SK-N-SH (cell line): ENCODE measurements at regions not wholly inside any gene's neighbourhood (a gene's known extent, or its start where the extent isn't known, plus 50 kb on each side); places are given as distances from the start of the nearest gene placed in this dataset.

Experiments used
- CTCF ChIA-PET: fragments of 300-600, 350-600 bp; formaldehyde crosslinking; extraction: SDS; loops from one replicate; lab custom pipeline; 2021; lab: Yijun Ruan, JAX
- POLR2A ChIA-PET: fragments of 350-600 bp; sonication (Branson Sonifier 250); formaldehyde crosslinking; extraction: SDS; loops from one replicate; lab custom pipeline; 2020; ENCODE audit warnings: antibody characterized with exemption, inconsistent platforms; lab: Yijun Ruan, JAX
- DNase-seq: peaks from one replicate; pipeline ENCODE4 v3.0.0; 2012
- H2AFZ ChIP-seq: fragments of 200-600 bp; sonication (generic); 2 replicates; pipeline ENCODE4 v1.8.1; 2016; ENCODE audit warnings: antibody characterized with exemption, mild to moderate bottlenecking, low read depth
- H3F3A ChIP-seq: fragments of 200-600 bp; sonication (generic); replicated peaks from 2 replicates; pipeline ENCODE3; 2016; ENCODE audit warnings: antibody characterized with exemption, mild to moderate bottlenecking; ENCODE audit not compliant: insufficient read depth
- H3K27ac ChIP-seq, 2 experiments: fragments of 200-500 bp in 1 of 2; fragments of 200-600 bp in 1 of 2; sonication (Bioruptor generic) in 1 of 2; sonication (generic), shearing (Covaris generic) in 1 of 2; 2 replicates each; pipeline versions ENCODE4 v1.5.1 to v1.6.1; 2014 to 2016; ENCODE audit warnings: low read depth in 2 of 2, inconsistent platforms in 1 of 2, low read length in 1 of 2, mild to moderate bottlenecking in 1 of 2, mixed read lengths in 1 of 2
- H3K27me3 ChIP-seq: fragments of 200-600 bp; sonication (generic), shearing (Covaris generic); 2 replicates; pipeline ENCODE4 v1.6.1; 2016; ENCODE audit warnings: mixed run types; ENCODE audit not compliant: insufficient read depth
- H3K36me3 ChIP-seq, 2 experiments: fragments of 200-500 bp in 1 of 2; fragments of 200-600 bp in 1 of 2; sonication (Bioruptor generic) in 1 of 2; sonication (generic) in 1 of 2; replicated peaks in 1 of 2; 2 replicates each; pipeline versions ENCODE3 to v1.5.1; 2014 to 2016; ENCODE audit warnings: low read length in 1 of 2, mild to moderate bottlenecking in 1 of 2; ENCODE audit not compliant: insufficient read depth in 2 of 2, control insufficient read depth in 1 of 2
- H3K4me1 ChIP-seq, 2 experiments: fragments of 200-500 bp in 1 of 2; fragments of 200-600 bp in 1 of 2; sonication (Bioruptor generic) in 1 of 2; sonication (generic), shearing (Covaris generic) in 1 of 2; 2 replicates each; pipeline versions ENCODE4 v1.5.1 to v1.6.1; 2014 to 2016; ENCODE audit warnings: low read depth in 1 of 2, low read length in 1 of 2, mixed run types in 1 of 2; ENCODE audit not compliant: insufficient read depth in 2 of 2, control insufficient read depth in 1 of 2
- H3K4me2 ChIP-seq: fragments of 200-600 bp; sonication (generic), shearing (Covaris generic); 2 replicates; pipeline ENCODE4 v1.6.1; 2017; ENCODE audit warnings: mixed run types
- H3K4me3 ChIP-seq, 2 experiments: fragments of 200-500 bp in 1 of 2; fragments of 200-600 bp in 1 of 2; sonication (Bioruptor generic) in 1 of 2; sonication (generic), shearing (Covaris generic) in 1 of 2; 2 replicates each; pipeline versions ENCODE4 v1.5.1 to v1.8.1; 2014 to 2016; ENCODE audit warnings: low read depth in 2 of 2, inconsistent platforms in 1 of 2, low read length in 1 of 2, mild to moderate bottlenecking in 1 of 2, mixed read lengths in 1 of 2, moderate library complexity in 1 of 2
- H3K79me2 ChIP-seq: fragments of 200-600 bp; sonication (generic); 2 replicates; pipeline ENCODE4 v1.8.1; 2017; ENCODE audit warnings: mild to moderate bottlenecking; ENCODE audit not compliant: insufficient read depth
- H3K9ac ChIP-seq: fragments of 200-600 bp; sonication (generic); 2 replicates; pipeline ENCODE4 v1.6.1; 2017; ENCODE audit warnings: mixed run types
- H3K9me2 ChIP-seq: fragments of 200-600 bp; sonication (generic); 2 replicates; pipeline ENCODE4 v1.6.1; 2017; ENCODE audit warnings: mixed run types
- H3K9me3 ChIP-seq: fragments of 200-600 bp; sonication (generic); 2 replicates; pipeline ENCODE4 v1.6.1; 2017; ENCODE audit warnings: mixed run types, mild to moderate bottlenecking, moderate library complexity
- H4K20me1 ChIP-seq: fragments of 200-600 bp; sonication (generic); 2 replicates; pipeline ENCODE4 v1.6.1; 2017; ENCODE audit warnings: mild to moderate bottlenecking, mixed run types; ENCODE audit not compliant: insufficient read depth
- CHD2 ChIP-seq: fragments of 150-350 bp; IDR thresholded peaks from 2 replicates; pipeline ENCODE4 v1.6.1; 2018; ENCODE audit warnings: low read length; ENCODE audit not compliant: partially characterized antibody
- EP300 ChIP-seq, 2 experiments: IDR thresholded peaks; 2 replicates each; pipeline versions ENCODE4 v1.4.0 to v1.6.1; 2012; ENCODE audit warnings: borderline replicate concordance in 1 of 2, low read depth in 1 of 2, low read length in 1 of 2
- EZH2phosphoT487 ChIP-seq: fragments of 200-600 bp; sonication (generic); IDR thresholded peaks from 2 replicates; pipeline ENCODE4 v1.6.1; 2017; ENCODE audit warnings: low read depth, mixed run types, mild to moderate bottlenecking, antibody characterized with exemption, moderate library complexity, borderline replicate concordance
- FOSL2 ChIP-seq: IDR thresholded peaks from 2 replicates; pipeline ENCODE4 v1.4.0; 2012; ENCODE audit warnings: low read depth, mild to moderate bottlenecking, moderate library complexity, borderline replicate concordance
- FOXJ3 ChIP-seq: sonication (generic); formaldehyde crosslinking; IDR thresholded peaks from 2 replicates; pipeline ENCODE4 v1.5.1; 2020; ENCODE audit warnings: mild to moderate bottlenecking, missing genetic modification reagents
- FOXM1 ChIP-seq: IDR thresholded peaks from 2 replicates; pipeline ENCODE4 v1.4.0; 2012; ENCODE audit warnings: low read depth, mild to moderate bottlenecking
- GABPA ChIP-seq: IDR thresholded peaks from 2 replicates; pipeline ENCODE4 v1.4.0; 2012; ENCODE audit warnings: low read depth, mild to moderate bottlenecking
- GATA2 ChIP-seq: sonication (generic); formaldehyde crosslinking; IDR thresholded peaks from 2 replicates; pipeline ENCODE4 v1.5.0; 2020; ENCODE audit warnings: mild to moderate bottlenecking, missing genetic modification reagents
- JUND ChIP-seq: IDR thresholded peaks from 2 replicates; pipeline ENCODE4 v1.4.0; 2012
- MEF2A ChIP-seq: IDR thresholded peaks from 2 replicates; pipeline ENCODE4 v1.4.0; 2012; ENCODE audit warnings: low read depth, borderline replicate concordance
- MXI1 ChIP-seq: IDR thresholded peaks from 2 replicates; pipeline ENCODE4 v1.6.1; 2012; ENCODE audit warnings: mild to moderate bottlenecking, low read depth, low read length, improper control_type of control experiment
- PBX3 ChIP-seq: IDR thresholded peaks from 2 replicates; pipeline ENCODE4; 2012
- POLR2AphosphoS5 ChIP-seq: IDR thresholded peaks from 2 replicates; pipeline ENCODE4 v1.6.1; 2012; ENCODE audit warnings: low read depth, low read length
- RAD21 ChIP-seq: IDR thresholded peaks from 2 replicates; pipeline ENCODE4 v1.6.1; 2012; ENCODE audit warnings: mild to moderate bottlenecking, low read length
- RFX5 ChIP-seq: IDR thresholded peaks from 2 replicates; pipeline ENCODE4 v1.6.1; 2012; ENCODE audit warnings: mild to moderate bottlenecking, improper control_type of control experiment, low read length
- SIN3A ChIP-seq: IDR thresholded peaks from 2 replicates; pipeline ENCODE4 v1.6.1; 2012; ENCODE audit warnings: low read depth, mild to moderate bottlenecking, low read length, moderate library complexity, borderline replicate concordance
- SMC3 ChIP-seq: IDR thresholded peaks from 2 replicates; pipeline ENCODE4 v1.6.1; 2012; ENCODE audit warnings: low read depth, low read length, improper control_type of control experiment
- TAF1 ChIP-seq: IDR thresholded peaks from 2 replicates; pipeline ENCODE4 v1.6.1; 2012; ENCODE audit warnings: low read depth, mild to moderate bottlenecking, low read length, moderate library complexity, borderline replicate concordance
- TEAD4 ChIP-seq: IDR thresholded peaks from 2 replicates; pipeline ENCODE4 v1.4.0; 2012; ENCODE audit warnings: mild to moderate bottlenecking, borderline replicate concordance; ENCODE audit not compliant: insufficient read depth
- WGBS: methylation state at CpG from one replicate; pipeline ENCODE4 v1.1.6; 2017; ENCODE audit warnings: low lambda C conversion rate; 5-methylcytosine and 5-hydroxymethylcytosine counted together
- TF ChIP-seq, protein P1 (sequence below): fragments of 150-350 bp; IDR thresholded peaks from 2 replicates; pipeline ENCODE4 v1.6.1; 2017; ENCODE audit warnings: antibody characterized with exemption, low read length, low read depth, borderline replicate concordance
- TF ChIP-seq, protein P2 (sequence below): IDR thresholded peaks from 2 replicates; pipeline ENCODE4 v1.4.0; 2012; ENCODE audit warnings: low read depth, borderline replicate concordance

DNA sequence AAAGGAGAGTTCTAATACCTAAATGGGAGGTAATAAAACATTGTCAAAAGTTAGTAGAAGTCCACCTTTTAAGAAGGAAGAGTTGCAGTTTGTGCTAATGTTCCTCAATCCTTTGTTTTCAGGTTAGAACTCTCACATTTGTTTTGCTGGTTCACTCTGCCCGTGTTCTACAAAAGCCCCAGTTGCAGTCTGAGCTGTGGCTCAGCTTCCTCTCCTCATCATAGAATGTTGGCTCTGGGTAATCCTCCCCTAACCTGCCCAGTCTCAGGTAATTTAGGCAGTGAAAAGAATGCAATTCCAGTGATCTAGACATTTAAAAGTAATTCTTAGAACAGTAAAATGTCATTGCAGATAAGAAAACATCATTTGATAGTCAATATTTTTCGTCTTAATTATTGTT lies 1410.4 kb upstream of the ZEB2 start:
- Histone ChIP-seq H3F3A (no peaks in the 10 kb centered on the region), H3K9me2 (no peaks in the 10 kb centered on the region), H3K4me3 (no peak overlapping the region), H3K4me1 (no peaks in the 10 kb centered on the region; a peak in 1 of 4 replicates), H2AFZ (peak overlapping the region; percentile 11; the same call in 1 of the 2 replicates), H3K9me3 (no peaks in the 10 kb centered on the region), H3K27ac (no peak overlapping the region), H3K27me3 (no peaks in the 10 kb centered on the region), H3K9ac (no peak overlapping the region), H3K4me2 (no peak overlapping the region), H3K79me2 (no peaks in the 10 kb centered on the region), H3K36me3 (no peaks in the 10 kb centered on the region), H4K20me1 (no peaks in the 10 kb centered on the region)
- CTCF ChIA-PET, result no interaction called here
- POLR2A ChIA-PET, result no interaction called here
- DNase-seq, result no peak
- WGBS, result 41% methylated on average over 2 of the region's 2 CpGs
- TF ChIP-seq, protein P1, sequence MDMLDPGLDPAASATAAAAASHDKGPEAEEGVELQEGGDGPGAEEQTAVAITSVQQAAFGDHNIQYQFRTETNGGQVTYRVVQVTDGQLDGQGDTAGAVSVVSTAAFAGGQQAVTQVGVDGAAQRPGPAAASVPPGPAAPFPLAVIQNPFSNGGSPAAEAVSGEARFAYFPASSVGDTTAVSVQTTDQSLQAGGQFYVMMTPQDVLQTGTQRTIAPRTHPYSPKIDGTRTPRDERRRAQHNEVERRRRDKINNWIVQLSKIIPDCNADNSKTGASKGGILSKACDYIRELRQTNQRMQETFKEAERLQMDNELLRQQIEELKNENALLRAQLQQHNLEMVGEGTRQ, result no peak
- no peak for TF ChIP-seq SMC3
- TF ChIP-seq FOSL2, result no peak
- no peak for TF ChIP-seq GABPA
- TF ChIP-seq SIN3A, result no peak
- no peak for TF ChIP-seq PBX3
- TF ChIP-seq TEAD4, result no peak
- TF ChIP-seq MEF2A, result no peak
- no peak for TF ChIP-seq CHD2
- TF ChIP-seq TAF1, result no peak
- TF ChIP-seq JUND, result no peak
- no peak for TF ChIP-seq FOXM1
- TF ChIP-seq MXI1, result no peak
- no peak for TF ChIP-seq GATA2 (CRISPR knock-in tag)
- TF ChIP-seq POLR2AphosphoS5, result no peak

DNA sequence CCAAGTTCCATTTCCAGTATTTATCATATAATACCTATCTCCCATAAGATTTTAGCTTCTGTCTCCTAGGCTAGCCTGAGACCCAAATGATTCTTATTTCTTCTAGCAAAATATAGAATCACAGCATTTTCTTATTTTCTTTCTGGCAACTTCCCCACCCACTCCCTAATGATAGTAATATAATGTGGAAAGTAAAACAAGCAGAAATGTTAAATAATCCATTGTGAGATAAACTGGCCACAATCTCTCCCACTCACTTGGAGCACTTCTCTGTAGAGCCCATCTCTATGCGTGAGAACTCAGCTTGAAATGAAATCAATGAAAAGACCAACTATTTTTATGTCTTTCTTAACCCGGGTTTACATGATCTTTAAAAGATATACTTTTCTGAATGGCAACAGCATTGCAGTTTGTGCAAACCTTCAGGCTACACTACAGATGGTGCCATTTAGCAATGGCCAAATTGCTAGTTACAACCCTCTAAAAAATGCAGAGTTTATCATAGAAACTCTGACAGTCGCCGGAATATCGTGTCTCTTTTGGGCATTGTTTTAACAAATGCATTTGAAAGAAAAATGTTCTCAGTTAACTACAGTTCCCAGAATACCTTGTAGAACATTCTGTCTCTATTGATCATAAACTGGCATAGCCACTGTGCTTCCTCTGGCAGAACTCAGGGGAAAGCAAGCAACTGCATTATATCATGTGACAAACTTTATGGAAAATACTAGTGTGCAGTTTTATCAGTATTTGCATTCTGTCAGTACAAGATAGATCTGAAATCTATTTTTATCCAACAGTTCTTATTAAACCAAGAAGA lies 1407.4 kb upstream of the ZEB2 start:
- TF ChIP-seq GABPA, result no peak
- no peak for TF ChIP-seq RFX5
- no peak for TF ChIP-seq GATA2 (CRISPR knock-in tag)
- no peak for TF ChIP-seq EZH2phosphoT487
- TF ChIP-seq, protein P2, sequence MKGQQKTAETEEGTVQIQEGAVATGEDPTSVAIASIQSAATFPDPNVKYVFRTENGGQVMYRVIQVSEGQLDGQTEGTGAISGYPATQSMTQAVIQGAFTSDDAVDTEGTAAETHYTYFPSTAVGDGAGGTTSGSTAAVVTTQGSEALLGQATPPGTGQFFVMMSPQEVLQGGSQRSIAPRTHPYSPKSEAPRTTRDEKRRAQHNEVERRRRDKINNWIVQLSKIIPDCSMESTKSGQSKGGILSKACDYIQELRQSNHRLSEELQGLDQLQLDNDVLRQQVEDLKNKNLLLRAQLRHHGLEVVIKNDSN, result no peak
- TF ChIP-seq FOXJ3 (CRISPR knock-in tag), result no peak
- no peak for TF ChIP-seq RAD21
- TF ChIP-seq TEAD4, result no peak
- no peak for TF ChIP-seq EP300 (IDR thresholded peaks at IDR 0.05; ENCODE audit: borderline replicate concordance in 1 of 2, low read depth in 1 of 2, low read length in 1 of 2)
- no peak for TF ChIP-seq TAF1
- TF ChIP-seq MXI1, result no peak
- no peak for TF ChIP-seq SMC3
- no peak for TF ChIP-seq SIN3A
- Histone ChIP-seq H3K79me2 (no peaks in the 10 kb centered on the region), H3K9me2 (no peaks in the 10 kb centered on the region), H3K4me2 (no peak overlapping the region), H3K9me3 (no peaks in the 10 kb centered on the region), H3F3A (no peaks in the 10 kb centered on the region), H3K27ac (no peak overlapping the region), H3K36me3 (no peaks in the 10 kb centered on the region), H3K27me3 (no peaks in the 10 kb centered on the region), H3K9ac (no peak overlapping the region), H3K4me3 (no peak overlapping the region), H2AFZ (no peak overlapping the region), H3K4me1 (no peaks in the 10 kb centered on the region; a peak in 1 of 4 replicates), H4K20me1 (no peaks in the 10 kb centered on the region)
- CTCF ChIA-PET, result no interaction called here
- POLR2A ChIA-PET, result no interaction called here
- 76% methylated on average over 5 of the region's 5 CpGs for WGBS
- no peak for DNase-seq
